ENCODE measurements at regions not wholly inside any gene's neighbourhood (a gene's known extent, or its start where the extent isn't known, plus 50 kb on each side); places are given as distances from the start of the nearest gene placed in this dataset.
"Not testable (repeated sequence)": the region's sequence is repeated elsewhere in the genome, so short reads cannot be mapped to it uniquely, and the experiment has no call there.

DNA sequence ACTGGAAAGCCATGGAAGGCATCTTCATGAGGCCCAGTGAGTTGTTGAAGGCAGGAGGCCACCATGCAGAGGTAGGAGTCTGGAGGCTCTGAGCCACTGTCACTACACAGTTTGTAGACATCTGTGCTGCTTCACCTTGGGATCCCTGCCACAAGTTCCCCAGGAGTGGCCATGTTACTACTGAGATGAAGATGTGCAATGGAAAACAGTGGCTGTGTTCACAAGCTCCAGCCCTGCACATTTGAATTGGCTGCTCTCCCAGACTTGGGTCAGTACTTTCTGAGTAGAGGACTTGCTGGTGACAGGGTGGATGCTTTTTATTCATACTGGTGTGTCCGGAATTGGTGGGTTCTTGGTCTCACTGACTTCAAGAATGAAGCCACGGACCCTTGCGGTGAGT, 86.9 kb upstream of the C15orf39 start:
- H3K27ac ChIP-seq, result no peak overlapping the region
- no peaks in the 10 kb centered on the region for H3K36me3 ChIP-seq
- no peak overlapping the region for H3K4me3 ChIP-seq (replicated peaks in 1 of 3)
- no peaks in the 10 kb centered on the region for H3K4me1 ChIP-seq
- H3K9me3 ChIP-seq, result no peaks in the 10 kb centered on the region
- no peak for TF ChIP-seq POLR2A (IDR thresholded peaks at IDR 0.05)
- TF ChIP-seq, protein P1, sequence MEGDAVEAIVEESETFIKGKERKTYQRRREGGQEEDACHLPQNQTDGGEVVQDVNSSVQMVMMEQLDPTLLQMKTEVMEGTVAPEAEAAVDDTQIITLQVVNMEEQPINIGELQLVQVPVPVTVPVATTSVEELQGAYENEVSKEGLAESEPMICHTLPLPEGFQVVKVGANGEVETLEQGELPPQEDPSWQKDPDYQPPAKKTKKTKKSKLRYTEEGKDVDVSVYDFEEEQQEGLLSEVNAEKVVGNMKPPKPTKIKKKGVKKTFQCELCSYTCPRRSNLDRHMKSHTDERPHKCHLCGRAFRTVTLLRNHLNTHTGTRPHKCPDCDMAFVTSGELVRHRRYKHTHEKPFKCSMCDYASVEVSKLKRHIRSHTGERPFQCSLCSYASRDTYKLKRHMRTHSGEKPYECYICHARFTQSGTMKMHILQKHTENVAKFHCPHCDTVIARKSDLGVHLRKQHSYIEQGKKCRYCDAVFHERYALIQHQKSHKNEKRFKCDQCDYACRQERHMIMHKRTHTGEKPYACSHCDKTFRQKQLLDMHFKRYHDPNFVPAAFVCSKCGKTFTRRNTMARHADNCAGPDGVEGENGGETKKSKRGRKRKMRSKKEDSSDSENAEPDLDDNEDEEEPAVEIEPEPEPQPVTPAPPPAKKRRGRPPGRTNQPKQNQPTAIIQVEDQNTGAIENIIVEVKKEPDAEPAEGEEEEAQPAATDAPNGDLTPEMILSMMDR (IDR thresholded peaks at IDR 0.05), result no peak
- intact Hi-C loops (cut with DNase I), result no loop called here
- WGBS, 2 donors, result 74 to 81% methylated on average over 3 of the region's 3 CpGs
- DNase-seq, result peak; percentile 22 to 33
- no peaks in the 10 kb centered on the region for H3K27me3 ChIP-seq

DNA sequence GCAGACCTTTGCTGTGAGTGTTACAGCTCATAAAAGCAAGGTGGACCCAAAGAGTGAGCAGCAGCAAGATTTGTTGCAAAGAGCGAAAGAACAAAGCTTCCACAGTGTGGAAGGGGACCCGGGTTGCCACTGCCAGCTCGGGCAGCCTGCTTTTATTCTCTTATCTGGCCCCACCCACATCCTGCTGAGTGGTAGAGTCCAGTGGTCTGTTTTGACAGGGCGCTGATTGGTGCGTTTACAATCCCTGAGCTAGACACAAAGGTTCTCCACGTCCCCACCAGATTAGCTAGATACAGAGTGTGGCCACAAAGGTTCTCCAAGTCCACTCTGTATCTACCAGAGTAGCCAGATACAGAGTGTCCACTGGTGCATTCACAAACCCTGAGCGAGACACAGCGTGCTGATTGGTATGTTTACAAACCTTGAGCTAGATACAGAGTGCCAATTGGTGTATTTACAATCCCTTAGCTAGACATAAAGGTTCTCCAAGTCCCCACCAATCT, 86.2 kb upstream of the C15orf39 start:
- H3K27me3 ChIP-seq; H3K36me3 ChIP-seq; intact Hi-C loops (cut with DNase I); H3K4me3 ChIP-seq (replicated peaks in 1 of 3); H3K27ac ChIP-seq; H3K9me3 ChIP-seq; DNase-seq; H3K4me1 ChIP-seq: not testable (repeated sequence)
- WGBS, 2 donors, result 66 to 81% methylated on average over 6 to 8 of the region's 8 CpGs

DNA sequence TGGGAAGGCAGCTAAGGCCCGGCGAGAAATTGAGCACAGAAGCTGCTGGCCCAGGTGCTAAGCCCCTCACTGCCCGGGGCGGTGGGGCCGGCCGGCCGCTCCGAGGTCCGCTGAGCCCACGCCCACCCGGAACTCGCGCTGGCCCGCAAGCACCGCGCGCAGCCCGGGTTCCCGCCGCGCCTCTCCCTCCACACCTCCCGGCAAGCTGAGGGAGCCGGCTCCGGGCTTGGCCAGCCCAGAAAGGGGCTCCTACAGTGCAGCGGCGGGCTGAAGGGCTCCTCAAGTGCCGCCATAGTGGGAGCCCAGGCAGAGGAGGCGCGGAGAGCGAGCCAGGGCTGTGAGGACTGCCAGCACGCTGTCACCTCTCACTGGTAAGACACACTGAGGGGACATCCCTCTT, 85.5 kb upstream of the C15orf39 start:
- DNase-seq; intact Hi-C loops (cut with DNase I): not testable (repeated sequence)
- WGBS, 2 donors, result 95 to 98% methylated on average over 8 to 30 of the region's 31 CpGs

DNA sequence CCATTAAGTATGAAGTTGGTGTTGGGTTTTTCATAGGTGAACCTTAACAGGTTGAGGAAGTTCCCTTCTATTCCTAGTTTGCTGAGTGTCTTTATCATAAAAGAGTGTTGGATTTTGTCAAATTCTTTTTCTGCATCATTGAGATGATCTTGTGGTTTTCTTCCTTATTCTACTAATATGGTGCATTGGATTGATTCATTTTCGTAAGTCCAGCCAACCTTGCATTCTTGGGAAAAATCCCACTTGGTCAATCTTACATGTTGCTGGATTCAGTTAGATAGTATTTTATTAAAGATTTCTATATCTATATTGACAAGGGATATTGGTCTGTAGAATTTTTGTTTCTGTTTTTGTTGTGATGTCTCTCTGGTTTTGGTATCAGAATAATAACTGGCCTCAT, 83.7 kb upstream of the C15orf39 start:
- H3K27me3 ChIP-seq, result no peaks in the 10 kb centered on the region
- H3K4me3 ChIP-seq (replicated peaks in 1 of 3), result no peak overlapping the region
- H3K4me1 ChIP-seq, result no peaks in the 10 kb centered on the region
- WGBS, 2 donors, result 97 to 98% methylated on average over 1 of the region's 1 CpG
- TF ChIP-seq, protein P1 (IDR thresholded peaks at IDR 0.05), result no peak
- TF ChIP-seq POLR2A (IDR thresholded peaks at IDR 0.05), result no peak
- H3K36me3 ChIP-seq, result no peaks in the 10 kb centered on the region
- intact Hi-C loops (cut with DNase I), result no loop called here
- no peaks in the 10 kb centered on the region for H3K9me3 ChIP-seq
- no peak overlapping the region for H3K27ac ChIP-seq
- no peak for DNase-seq

More for the DNA sequence above, 85.5 kb upstream of the C15orf39 start:
- not testable (repeated sequence) for H3K9me3 ChIP-seq; H3K27ac ChIP-seq; H3K4me3 ChIP-seq (replicated peaks in 1 of 3); H3K27me3 ChIP-seq; H3K36me3 ChIP-seq; H3K4me1 ChIP-seq

DNA sequence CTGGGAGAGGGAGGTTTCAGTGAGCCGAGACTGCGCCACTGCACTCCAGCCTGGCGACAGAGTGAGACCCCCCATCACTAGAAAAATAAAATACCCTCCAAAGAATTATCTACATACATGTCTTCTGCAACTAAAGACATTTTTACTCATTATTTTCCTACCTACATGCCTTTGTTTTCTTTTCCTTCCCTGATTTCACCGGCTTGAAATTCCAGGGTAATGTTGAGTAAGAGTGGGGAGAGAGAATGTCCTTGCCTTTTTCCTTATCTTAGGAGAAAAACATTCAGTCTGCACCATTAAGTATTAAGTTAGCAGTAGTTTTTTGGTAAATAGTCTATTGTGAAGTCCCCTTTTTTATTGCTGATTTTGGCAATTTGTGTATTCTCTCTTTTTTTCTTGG, 82.4 kb upstream of the C15orf39 start:
- H3K36me3 ChIP-seq; H3K4me3 ChIP-seq (replicated peaks in 1 of 3); H3K27ac ChIP-seq; H3K27me3 ChIP-seq; intact Hi-C loops (cut with DNase I); DNase-seq; H3K4me1 ChIP-seq; H3K9me3 ChIP-seq: not testable (repeated sequence)
- 72 to 76% methylated on average over 4 of the region's 4 CpGs for WGBS, 2 donors

DNA sequence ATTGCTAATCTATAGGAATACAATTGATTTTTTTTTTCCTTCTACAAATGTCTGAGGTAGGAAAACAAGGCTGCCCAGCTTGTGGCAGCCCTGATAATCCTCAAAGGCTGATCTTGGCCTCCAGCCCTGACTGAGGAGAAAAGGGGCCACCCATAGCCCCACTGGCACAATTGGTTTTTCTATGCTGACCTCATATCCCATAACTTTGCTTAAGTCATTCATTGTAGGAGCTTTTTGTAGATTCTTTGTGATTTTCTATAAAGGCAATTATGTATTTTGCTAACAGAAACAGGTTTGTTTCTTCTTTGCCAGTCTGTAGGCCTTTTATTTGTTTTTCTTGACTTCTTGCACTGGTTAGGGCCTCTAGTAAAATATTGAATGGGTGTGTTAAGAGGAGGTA, 80.2 kb upstream of the C15orf39 start:
- DNase-seq, result no peak
- Histone ChIP-seq H3K27ac (no peak overlapping the region), H3K27me3 (no peaks in the 10 kb centered on the region), H3K4me3 (replicated peaks in 1 of 3) (no peak overlapping the region), H3K9me3 (no peaks in the 10 kb centered on the region), H3K36me3 (no peaks in the 10 kb centered on the region), H3K4me1 (peaks cover 5 to 8% of the 10 kb centered on the region in 2 donors)
- intact Hi-C loops (cut with DNase I), result no loop called here
- TF ChIP-seq, protein P1 (IDR thresholded peaks at IDR 0.05), result no peak
- TF ChIP-seq POLR2A (IDR thresholded peaks at IDR 0.05), result no peak

DNA sequence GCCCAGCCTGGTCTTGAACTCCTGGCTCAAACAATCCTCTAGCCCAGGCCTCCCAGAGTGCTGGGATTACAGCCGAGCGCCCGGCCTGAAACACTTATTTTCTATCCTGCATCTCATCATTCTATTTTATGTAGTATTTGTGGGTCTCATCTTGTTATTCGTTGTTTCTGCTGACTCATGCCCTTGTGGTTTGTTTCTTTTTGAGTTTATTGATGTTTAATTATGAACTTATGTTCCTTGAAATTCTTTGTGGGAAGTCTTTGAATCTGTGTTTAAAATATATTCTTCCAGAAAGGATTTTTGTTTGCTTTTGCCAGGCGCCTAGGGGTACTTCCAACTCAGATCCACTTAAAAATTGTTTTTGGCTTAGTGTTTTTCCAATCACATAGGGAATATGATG, 78.3 kb upstream of the C15orf39 start:
- TF ChIP-seq, protein P1 (IDR thresholded peaks at IDR 0.05), result no peak
- TF ChIP-seq POLR2A (IDR thresholded peaks at IDR 0.05), result no peak
- H3K9me3 ChIP-seq, result no peaks in the 10 kb centered on the region
- H3K27ac ChIP-seq, result no peak overlapping the region
- H3K4me1 ChIP-seq, result peaks cover 5 to 8% of the 10 kb centered on the region in 2 donors
- intact Hi-C loops (cut with DNase I), result no loop called here
- no peaks in the 10 kb centered on the region for H3K27me3 ChIP-seq
- H3K36me3 ChIP-seq, result no peaks in the 10 kb centered on the region
- H3K4me3 ChIP-seq (replicated peaks in 1 of 3), result no peak overlapping the region
- no peak for DNase-seq
- 84 to 87% methylated on average over 5 of the region's 5 CpGs for WGBS, 2 donors

DNA sequence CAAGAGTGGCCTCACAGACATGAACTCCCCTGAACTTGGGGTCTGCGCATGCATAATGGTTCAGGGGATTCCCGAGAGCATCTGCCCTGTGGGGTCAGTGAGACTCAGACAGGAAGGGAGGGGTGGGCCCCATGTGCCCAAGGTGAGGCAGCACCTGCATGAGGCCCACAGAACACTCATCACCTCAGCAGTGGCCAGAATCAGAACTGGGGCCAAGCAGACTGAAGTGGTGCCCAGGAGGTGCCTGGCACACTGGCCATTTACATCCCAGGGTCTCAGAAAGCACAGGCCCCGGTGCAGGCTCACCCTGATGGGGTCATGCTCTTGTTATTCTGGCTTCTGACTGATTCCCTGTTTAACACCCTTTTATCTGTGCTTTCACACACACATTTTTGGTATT, 77.4 kb upstream of the C15orf39 start:
- WGBS, 2 donors, result 86 to 97% methylated on average over 3 of the region's 3 CpGs
- H3K27me3 ChIP-seq; DNase-seq; H3K4me1 ChIP-seq; intact Hi-C loops (cut with DNase I); H3K36me3 ChIP-seq; H3K4me3 ChIP-seq (replicated peaks in 1 of 3); H3K27ac ChIP-seq; H3K9me3 ChIP-seq: not testable (repeated sequence)

Measured in thyroid gland (tissue), 4 donors.